ENCODE measurements at regions not wholly inside any gene's neighbourhood (a gene's known extent, or its start where the extent isn't known, plus 50 kb on each side); places are given as distances from the start of the nearest gene placed in this dataset.

- TF ChIP-seq CTCF (IDR thresholded peaks at IDR 0.05; ENCODE audit: extremely low read depth in 1 of 2, insufficient read depth in 1 of 2, low read depth in 1 of 2, low read length in 2 of 2) (no peak), POLR2A (IDR thresholded peaks at IDR 0.05; ENCODE audit: low read depth, low read length) (no peak), POLR2AphosphoS5 (IDR thresholded peaks at IDR 0.05; ENCODE audit: insufficient read depth, low read depth, low read length) (no peak)
Measured at GRCh38 chr16:88325976-88326375, 56.8 kb upstream of the ZNF469 start.
